Nephron (organoid): ENCODE measurements at regions not wholly inside any gene's neighbourhood (a gene's known extent, or its start where the extent isn't known, plus 50 kb on each side); places are given as distances from the start of the nearest gene placed in this dataset.
"Not testable (repeated sequence)": the region's sequence is repeated elsewhere in the genome, so short reads cannot be mapped to it uniquely, and the experiment has no call there.

Experiments
- H3K27ac Mint-ChIP-seq, 3 experiments: 2 replicates each; pipeline ENCODE4 v1.8.0; 2020; ENCODE audit warnings: mixed read lengths in 3 of 3, mild to moderate bottlenecking in 2 of 3, moderate library complexity in 1 of 3
- H3K27me3 Mint-ChIP-seq: 2 replicates; pipeline ENCODE4 v1.8.0; 2021; ENCODE audit warnings: low read depth, mild to moderate bottlenecking, moderate library complexity, mixed read lengths
- H3K36me3 Mint-ChIP-seq: 2 replicates; pipeline ENCODE4 v1.8.0; 2020; ENCODE audit warnings: low read depth, mixed read lengths
- H3K4me1 Mint-ChIP-seq: 2 replicates; pipeline ENCODE4 v1.8.0; 2020; ENCODE audit warnings: mixed read lengths
- H3K4me3 Mint-ChIP-seq, 3 experiments: 2 replicates each; pipeline ENCODE4 v1.8.0; 2020; ENCODE audit warnings: mild to moderate bottlenecking in 3 of 3, mixed read lengths in 3 of 3, moderate library complexity in 2 of 3
- H3K9me3 Mint-ChIP-seq: 2 replicates; pipeline ENCODE4 v1.8.0; 2020; ENCODE audit warnings: mixed read lengths
- TF ChIP-seq, protein P1 (sequence below), 3 experiments: fragments of 200-600 bp; sonication (generic); IDR thresholded peaks; one replicate each; pipeline ENCODE4 v1.5.0; 2021; ENCODE audit warnings: antibody characterized with exemption in 3 of 3; ENCODE audit not compliant: unreplicated experiment in 3 of 3

DNA sequence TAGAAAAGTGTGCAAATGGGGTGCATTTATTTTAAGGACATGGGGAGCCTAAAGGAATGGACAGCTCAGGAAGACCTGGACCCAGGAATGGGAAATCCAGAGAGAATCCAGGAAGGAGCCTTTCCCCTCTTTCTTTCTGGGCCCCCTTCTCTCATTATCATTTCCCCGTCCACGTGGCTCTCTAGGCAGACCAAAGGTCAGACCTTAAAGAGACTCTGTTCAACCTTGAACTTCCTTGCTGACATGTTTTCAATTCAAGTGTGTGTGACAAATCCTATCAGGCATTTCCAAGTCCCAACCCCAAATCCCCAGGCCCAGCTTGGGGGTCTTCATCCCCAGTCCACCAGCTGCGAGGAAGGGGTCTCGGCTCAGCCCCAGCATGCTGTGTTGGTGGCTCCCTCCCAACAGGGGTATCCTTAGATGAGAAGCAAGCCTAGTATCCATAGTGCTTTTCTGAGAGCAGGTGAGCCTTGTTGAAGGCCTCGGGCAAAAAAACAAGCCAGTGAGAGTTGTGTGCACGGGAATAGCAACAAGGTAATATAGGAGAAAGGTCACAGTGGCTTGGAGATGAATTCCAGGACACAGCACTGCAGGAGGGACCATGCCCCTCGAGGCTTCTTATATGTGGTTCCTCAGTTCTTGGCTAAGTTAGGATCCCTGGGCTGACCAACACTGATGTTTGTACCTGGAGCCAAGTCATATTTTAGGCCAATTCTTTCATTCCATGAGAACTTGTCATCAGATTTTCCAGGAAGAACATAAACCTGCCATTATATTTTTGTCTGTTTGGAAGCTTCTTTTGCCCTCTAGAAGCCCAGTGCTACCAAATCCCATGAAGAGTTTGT, 130.0 kb downstream of the ASB7 start:
- no peaks in the 10 kb centered on the region for H3K9me3 Mint-ChIP-seq
- no peaks in the 10 kb centered on the region for H3K36me3 Mint-ChIP-seq
- peak overlapping the region in 2 of 3 experiments; percentile 50 to 74 for H3K27ac Mint-ChIP-seq
- H3K4me1 Mint-ChIP-seq: peaks cover 18% of the 10 kb centered on the region
- H3K4me3 Mint-ChIP-seq: no peak overlapping the region
- peaks cover 11% of the 10 kb centered on the region for H3K27me3 Mint-ChIP-seq
- TF ChIP-seq, protein P1, sequence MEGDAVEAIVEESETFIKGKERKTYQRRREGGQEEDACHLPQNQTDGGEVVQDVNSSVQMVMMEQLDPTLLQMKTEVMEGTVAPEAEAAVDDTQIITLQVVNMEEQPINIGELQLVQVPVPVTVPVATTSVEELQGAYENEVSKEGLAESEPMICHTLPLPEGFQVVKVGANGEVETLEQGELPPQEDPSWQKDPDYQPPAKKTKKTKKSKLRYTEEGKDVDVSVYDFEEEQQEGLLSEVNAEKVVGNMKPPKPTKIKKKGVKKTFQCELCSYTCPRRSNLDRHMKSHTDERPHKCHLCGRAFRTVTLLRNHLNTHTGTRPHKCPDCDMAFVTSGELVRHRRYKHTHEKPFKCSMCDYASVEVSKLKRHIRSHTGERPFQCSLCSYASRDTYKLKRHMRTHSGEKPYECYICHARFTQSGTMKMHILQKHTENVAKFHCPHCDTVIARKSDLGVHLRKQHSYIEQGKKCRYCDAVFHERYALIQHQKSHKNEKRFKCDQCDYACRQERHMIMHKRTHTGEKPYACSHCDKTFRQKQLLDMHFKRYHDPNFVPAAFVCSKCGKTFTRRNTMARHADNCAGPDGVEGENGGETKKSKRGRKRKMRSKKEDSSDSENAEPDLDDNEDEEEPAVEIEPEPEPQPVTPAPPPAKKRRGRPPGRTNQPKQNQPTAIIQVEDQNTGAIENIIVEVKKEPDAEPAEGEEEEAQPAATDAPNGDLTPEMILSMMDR (IDR thresholded peaks at IDR 0.05; ENCODE audit: unreplicated experiment in 3 of 3): no peak

DNA sequence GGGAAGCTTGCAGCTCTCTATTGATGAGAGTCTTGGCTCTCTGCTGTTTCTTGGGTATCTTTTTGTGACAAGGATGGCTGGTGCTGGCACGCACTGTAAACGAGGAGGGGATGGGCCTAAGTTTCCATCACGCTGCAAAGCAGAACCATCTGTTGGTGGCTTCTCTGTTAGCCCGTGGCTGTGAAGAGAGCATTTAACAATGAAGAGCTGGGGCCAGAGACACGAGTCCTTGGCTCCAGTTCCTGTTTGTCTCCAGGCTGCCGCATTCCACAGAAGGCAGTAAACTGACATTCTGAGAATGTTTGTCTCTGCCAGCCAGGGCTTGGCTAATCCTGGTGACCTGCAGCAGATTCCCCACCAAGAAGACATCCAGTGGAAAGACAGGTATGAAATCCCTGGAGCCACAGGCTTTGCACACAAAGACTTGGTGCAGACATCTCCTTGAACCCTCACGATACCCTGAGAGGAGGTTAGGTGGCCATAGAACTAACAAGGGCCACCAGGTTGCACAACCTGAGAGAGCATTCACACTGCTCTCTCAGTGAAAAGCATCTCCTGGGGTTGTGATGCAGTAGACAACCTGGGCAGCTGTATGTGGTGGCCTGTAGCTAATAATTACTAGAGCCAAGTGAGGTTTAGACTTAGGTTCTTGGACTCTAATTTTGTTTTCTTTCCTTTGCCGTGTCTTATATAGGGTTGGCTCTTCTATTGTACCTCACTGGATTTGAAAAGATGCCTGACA, 130.9 kb downstream of the ASB7 start:
- Mint-ChIP-seq H3K27ac (peak overlapping the region in 1 of 3 experiments; percentile 19), H3K4me1 (peaks cover 11% of the 10 kb centered on the region), H3K27me3 (peaks cover 11% of the 10 kb centered on the region), H3K9me3 (no peaks in the 10 kb centered on the region), H3K36me3 (no peaks in the 10 kb centered on the region), H3K4me3 (no peak overlapping the region)
- TF ChIP-seq, protein P1 (IDR thresholded peaks at IDR 0.05; ENCODE audit: unreplicated experiment in 3 of 3): no peak

DNA sequence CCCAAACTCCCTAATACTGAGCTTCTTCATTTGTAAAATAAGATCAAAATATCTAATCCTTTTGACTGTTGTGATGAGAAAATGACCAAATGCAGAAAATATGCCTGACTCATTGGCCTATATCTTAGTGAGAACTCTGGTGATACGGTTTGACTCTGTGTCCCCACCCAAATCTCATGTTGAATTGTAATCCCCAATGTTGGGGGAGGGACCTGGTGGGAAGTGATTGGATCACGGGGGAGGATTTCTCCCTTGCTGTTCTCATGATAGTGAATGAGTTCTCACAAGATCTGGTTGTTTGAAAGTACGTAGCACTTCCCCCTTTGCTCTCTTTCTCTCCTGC, 131.4 kb downstream of the ASB7 start:
- Mint-ChIP-seq H3K27me3 (peaks cover 11% of the 10 kb centered on the region), H3K4me1 (peaks cover 11% of the 10 kb centered on the region)
- H3K27ac Mint-ChIP-seq, H3K4me3 Mint-ChIP-seq, H3K36me3 Mint-ChIP-seq, H3K9me3 Mint-ChIP-seq: not testable (repeated sequence)

GRCh38 chr15:100734586-100734985, 132.2 kb downstream of the ASB7 start:
- TF ChIP-seq, protein P1 (IDR thresholded peaks at IDR 0.05; ENCODE audit: unreplicated experiment in 3 of 3): no peak
- H3K27ac Mint-ChIP-seq: no peak overlapping the region
- H3K9me3 Mint-ChIP-seq: no peaks in the 10 kb centered on the region
- H3K36me3 Mint-ChIP-seq: no peaks in the 10 kb centered on the region
- H3K4me1 Mint-ChIP-seq: peaks cover 11% of the 10 kb centered on the region
- no peak overlapping the region for H3K4me3 Mint-ChIP-seq
- peaks cover 11% of the 10 kb centered on the region for H3K27me3 Mint-ChIP-seq

DNA sequence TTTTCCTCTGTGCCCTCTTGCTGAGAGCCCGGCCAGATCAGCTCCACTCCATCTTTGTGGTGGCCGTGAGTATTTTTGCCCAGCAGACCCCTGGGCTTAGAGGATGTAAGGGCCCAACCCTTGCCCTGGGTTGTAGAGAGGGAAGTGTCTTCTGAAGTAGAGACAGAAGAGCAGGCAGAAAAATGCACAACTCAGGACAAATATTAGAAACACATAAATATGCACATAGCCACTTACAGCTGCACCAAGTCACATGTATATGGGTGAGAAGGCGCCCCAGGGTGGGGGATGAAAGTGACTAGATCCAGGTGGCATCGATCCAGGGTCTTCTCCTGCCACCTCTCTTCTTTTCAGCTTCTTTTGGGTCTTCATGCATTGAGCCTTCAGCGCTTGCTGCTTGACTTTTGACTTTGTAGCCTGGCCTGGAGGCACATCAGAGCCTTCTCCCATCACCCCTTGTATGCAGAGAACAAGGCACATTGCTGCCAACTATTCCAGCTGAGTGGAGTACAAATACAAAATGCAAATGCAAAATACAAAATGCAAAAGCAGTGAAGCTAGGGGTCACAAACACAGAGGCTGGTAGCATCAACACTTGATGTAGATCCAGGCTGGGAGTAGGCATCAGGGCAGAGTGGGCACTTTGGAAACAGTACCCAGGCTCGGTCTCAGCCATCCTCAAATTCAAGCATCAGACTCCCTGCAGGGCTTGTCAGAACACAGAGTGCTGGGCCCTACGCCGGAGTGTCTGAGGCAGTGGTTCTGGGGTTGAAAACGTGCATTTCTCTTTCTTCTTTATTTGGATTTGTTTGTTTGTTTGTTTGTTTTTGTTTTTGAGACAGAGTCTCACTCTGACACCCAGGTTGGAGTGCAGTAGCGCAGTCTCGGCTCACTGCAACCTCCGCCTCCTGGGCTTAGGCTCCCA, 133.0 kb downstream of the ASB7 start:
- H3K36me3 Mint-ChIP-seq: no peaks in the 10 kb centered on the region
- peaks cover 11% of the 10 kb centered on the region for H3K4me1 Mint-ChIP-seq
- TF ChIP-seq, protein P1 (IDR thresholded peaks at IDR 0.05; ENCODE audit: unreplicated experiment in 3 of 3): no peak
- no peaks in the 10 kb centered on the region for H3K9me3 Mint-ChIP-seq
- H3K27me3 Mint-ChIP-seq: peaks cover 11% of the 10 kb centered on the region
- H3K4me3 Mint-ChIP-seq: no peak overlapping the region
- H3K27ac Mint-ChIP-seq: no peak overlapping the region

- H3K27me3 Mint-ChIP-seq: peaks cover 11% of the 10 kb centered on the region
- peaks cover 15% of the 10 kb centered on the region for H3K4me1 Mint-ChIP-seq
- H3K9me3 Mint-ChIP-seq: no peaks in the 10 kb centered on the region
- H3K27ac Mint-ChIP-seq: no peak overlapping the region
- TF ChIP-seq, protein P1 (IDR thresholded peaks at IDR 0.05; ENCODE audit: unreplicated experiment in 3 of 3): no peak
- H3K4me3 Mint-ChIP-seq: no peak overlapping the region
- no peaks in the 10 kb centered on the region for H3K36me3 Mint-ChIP-seq
Observed at GRCh38 chr15:100737214-100737613, 134.8 kb downstream of the ASB7 start.
